ENCODE measurements at regions not wholly inside any gene's neighbourhood (a gene's known extent, or its start where the extent isn't known, plus 50 kb on each side); places are given as distances from the start of the nearest gene placed in this dataset.

GRCh38 chr2:208594642-208595385, 188.2 kb downstream of the PTH2R start:
- 0 out of 2 replicates have a peak, but pooled peaks have one; percentile 53 for TF ChIP-seq ZNF114 (CRISPR knock-in tag; IDR thresholded peaks at IDR 0.05)
- no peak for TF ChIP-seq CTCF (conservative IDR thresholded peaks at IDR 0.05; ENCODE audit: low read depth in 2 of 2)
- no peak for TF ChIP-seq POLR2AphosphoS5 (IDR thresholded peaks at IDR 0.05; ENCODE audit: low read depth)
- TF ChIP-seq JUNB (IDR thresholded peaks at IDR 0.05; ENCODE audit: unreplicated experiment) = no peak
- TF ChIP-seq REST (IDR thresholded peaks at IDR 0.05; ENCODE audit: unreplicated experiment) = no peak
- TF ChIP-seq ETS1 (IDR thresholded peaks at IDR 0.05) = no peak
- no peak for TF ChIP-seq EZH2 (IDR thresholded peaks at IDR 0.05; ENCODE audit: low read depth, unreplicated experiment)
